A549 (cell line): ENCODE measurements at regions not wholly inside any gene's neighbourhood (a gene's known extent, or its start where the extent isn't known, plus 50 kb on each side); places are given as distances from the start of the nearest gene placed in this dataset.

Source experiments
- ATAC-seq, 2 experiments: fragments of 200-7000 bp in 1 of 2; fragments of >200 bp in 1 of 2; cut with Nextera tagmentation in 1 of 2; cut with Tn5 transposase in 1 of 2; 3 replicates each; pipeline versions ENCODE4 v1.8.0 to v1.9.1; 2018 to 2020; ENCODE audit warnings: mild to moderate bottlenecking in 1 of 2, moderate library complexity in 1 of 2
- CTCF ChIA-PET: fragments of 300-600 bp; sonication (Branson Sonifier 250); formaldehyde crosslinking; extraction: SDS; loops from one replicate; lab custom pipeline; 2021; ENCODE audit warnings: antibody characterized with exemption, inconsistent platforms; lab: Yijun Ruan, JAX
- POLR2A ChIA-PET: fragments of 350-600 bp; formaldehyde crosslinking; extraction: SDS; loops from one replicate; lab custom pipeline; 2021; ENCODE audit warnings: antibody characterized with exemption, inconsistent platforms; lab: Yijun Ruan, JAX
- DNase-seq, 2 experiments: peaks; one replicate each; pipeline versions ENCODE4 v3.0.0 to v3.0.0-alpha.2; 2011 to 2016; ENCODE audit warnings: low read depth in 1 of 2, low spot score in 1 of 2
- FAIRE-seq: peaks from 2 replicates; lab custom pipeline; 2011; peaks lifted over from hg19 to GRCh38; lab: Jason Lieb, UNC
- H3K27ac ChIP-seq, 2 experiments: fragments of >200 bp; sonication (Bioruptor Twin); formaldehyde crosslinking; 3 replicates each; pipeline ENCODE4 v1.5.1; 2016 to 2017
- H3K4me1 ChIP-seq: fragments of >200 bp; sonication (Bioruptor Twin); formaldehyde crosslinking; 3 replicates; pipeline ENCODE4 v1.6.1; 2016
- H3K4me2 ChIP-seq: fragments of >200 bp; sonication (Bioruptor Twin); formaldehyde crosslinking; 3 replicates; pipeline ENCODE4 v1.6.1; 2016
- H3K4me3 ChIP-seq: fragments of >200 bp; sonication (Bioruptor Twin); formaldehyde crosslinking; 3 replicates; pipeline ENCODE4 v1.5.1; 2016
- H3K9me3 ChIP-seq: fragments of >200 bp; sonication (Bioruptor Twin); formaldehyde crosslinking; 3 replicates; pipeline ENCODE4 v1.6.1; 2016
- BHLHE40 ChIP-seq: IDR thresholded peaks from 2 replicates; pipeline ENCODE4 v1.6.1; 2012; ENCODE audit warnings: low read depth, low read length, inconsistent platforms
- CBX8 ChIP-seq: fragments of 200-600 bp; sonication (generic); IDR thresholded peaks from 2 replicates; pipeline ENCODE4 v1.6.1; 2016
- CHD4 ChIP-seq: fragments of 200-600 bp; sonication (generic); IDR thresholded peaks from 2 replicates; pipeline ENCODE4 v1.6.1; 2016; ENCODE audit warnings: antibody characterized with exemption, mild to moderate bottlenecking, borderline replicate concordance
- CTCF ChIP-seq: fragments of >200 bp; sonication (Bioruptor Twin); formaldehyde crosslinking; IDR thresholded peaks from 3 replicates; pipeline ENCODE4 v1.5.1; 2016
- E2F6 ChIP-seq: IDR thresholded peaks from 2 replicates; pipeline ENCODE4 v1.6.1; 2012; ENCODE audit warnings: low read depth, borderline replicate concordance
- FOXS1 ChIP-seq: fragments of 250-450 bp; sonication (Bioruptor Pico); IDR thresholded peaks from 2 replicates; pipeline ENCODE4 v1.5.0; 2020; ENCODE audit warnings: mild to moderate bottlenecking, moderate library complexity
- JUNB ChIP-seq: fragments of >200 bp; sonication (Bioruptor Twin); formaldehyde crosslinking; IDR thresholded peaks from 2 replicates; pipeline ENCODE4 v1.6.1; 2016
- KDM5A ChIP-seq: fragments of 200-600 bp; sonication (generic); IDR thresholded peaks from 2 replicates; pipeline ENCODE4 v1.6.1; 2016; ENCODE audit warnings: antibody characterized with exemption, mild to moderate bottlenecking
- NPAS2 ChIP-seq: fragments of 250-450 bp; sonication (Bioruptor Pico); IDR thresholded peaks from 2 replicates; pipeline ENCODE4 v1.8.0; 2022; ENCODE audit warnings: mild to moderate bottlenecking, moderate library complexity, borderline replicate concordance
- NR3C1 ChIP-seq: fragments of >200 bp; sonication (Bioruptor Twin); formaldehyde crosslinking; IDR thresholded peaks from 3 replicates; pipeline ENCODE4 v1.6.1; 2017
- RARB ChIP-seq: fragments of 250-450 bp; sonication (Bioruptor Pico); IDR thresholded peaks from 2 replicates; pipeline ENCODE4 v1.8.0; 2021; ENCODE audit warnings: mild to moderate bottlenecking, moderate library complexity
- REST ChIP-seq: fragments of 200-600 bp; sonication (generic); IDR thresholded peaks from 2 replicates; pipeline ENCODE4 v1.6.1; 2016; ENCODE audit warnings: antibody characterized with exemption, mild to moderate bottlenecking, moderate library complexity
- SREBF2 ChIP-seq: fragments of 450-650 bp; IDR thresholded peaks from 2 replicates; pipeline ENCODE4 v1.6.1; 2014; ENCODE audit warnings: mild to moderate bottlenecking, moderate library complexity
- TP53 ChIP-seq: fragments of 250-450 bp; sonication (Bioruptor Pico); IDR thresholded peaks from 2 replicates; pipeline ENCODE4 v1.5.0; 2021; ENCODE audit warnings: mild to moderate bottlenecking, moderate library complexity
- USF2 ChIP-seq: fragments of 450-650 bp; IDR thresholded peaks from 2 replicates; pipeline ENCODE4 v1.6.1; 2014; ENCODE audit warnings: antibody characterized with exemption
- ZFP36 ChIP-seq: fragments of 450-650 bp; IDR thresholded peaks from 2 replicates; pipeline ENCODE4 v1.6.1; 2014; ENCODE audit warnings: borderline replicate concordance; ENCODE audit not compliant: partially characterized antibody
- ZNF302 ChIP-seq: fragments of 250-450 bp; sonication (Bioruptor Pico); IDR thresholded peaks from 2 replicates; pipeline ENCODE4 v1.9.0; 2021; ENCODE audit warnings: inconsistent platforms, mild to moderate bottlenecking, moderate library complexity
- WGBS: methylation state at CpG from one replicate; pipeline ENCODE4 v1.1.6; 2017; ENCODE audit errors: missing lambda C conversion rate; 5-methylcytosine and 5-hydroxymethylcytosine counted together

- TF ChIP-seq FOXS1 (CRISPR knock-in tag), result no peak
- TF ChIP-seq, all 56 proteins: peak for 0
These were observed 324.6 kb downstream of the CAAP1 start (continued) for GRCh38 chr9:26567976-26568375.

GRCh38 chr9:26566141-26566540 is 326.5 kb downstream of the CAAP1 start:
- Histone ChIP-seq H3K4me1 (no peaks in the 10 kb centered on the region), H3K27ac (no peak overlapping the region), H3K4me3 (no peak overlapping the region), H3K4me2 (no peak overlapping the region), H3K9me3 (no peaks in the 10 kb centered on the region)
- CTCF ChIA-PET, result no interaction called here
- FAIRE-seq (no peak), ATAC-seq (no peak), DNase-seq (no peak)
- POLR2A ChIA-PET, result no interaction called here
- 0% methylated on average over 1 of the region's 1 CpG for WGBS
- no peak for TF ChIP-seq RARB
- no peak for TF ChIP-seq FOXS1 (CRISPR knock-in tag)
- TF ChIP-seq CHD4, result no peak
- no peak for TF ChIP-seq USF2
- TF ChIP-seq CTCF, result no peak

GRCh38 chr9:26565118-26565517 is 327.5 kb downstream of the CAAP1 start:
- H3K9me3 ChIP-seq, result no peaks in the 10 kb centered on the region
- no peaks in the 10 kb centered on the region for H3K4me1 ChIP-seq
- POLR2A ChIA-PET, result no interaction called here
- FAIRE-seq (no peak), ATAC-seq (no peak), DNase-seq (no peak)
- H3K4me3 ChIP-seq, result no peak overlapping the region
- H3K27ac ChIP-seq, result no peak overlapping the region
- H3K4me2 ChIP-seq, result no peak overlapping the region
- 0% methylated on average over 2 of the region's 2 CpGs for WGBS
- TF ChIP-seq CHD4 (no peak), CBX8 (no peak), BHLHE40 (no peak), E2F6 (no peak), JUNB (no peak), TP53 (no peak), NR3C1 (no peak), KDM5A (no peak), RARB (no peak), ZNF302 (no peak), ZFP36 (no peak), NPAS2 (CRISPR knock-in tag) (no peak), SREBF2 (no peak), REST (no peak)
- CTCF ChIA-PET, result no interaction called here
